GM18868 (cell line): ENCODE measurements at regions not wholly inside any gene's neighbourhood (a gene's known extent, or its start where the extent isn't known, plus 50 kb on each side); places are given as distances from the start of the nearest gene placed in this dataset.
"Not testable (repeated sequence)": the region's sequence is repeated elsewhere in the genome, so short reads cannot be mapped to it uniquely, and the experiment has no call there.

Experiments
- ATAC-seq: cut with Tn5 transposase; IDR thresholded peaks from one replicate; pipeline ENCODE4 v1.9.1; 2021; ENCODE audit warnings: mild to moderate bottlenecking, moderate library complexity; ENCODE audit not compliant: unreplicated experiment

GRCh38 chr13:73653688-73654087 lies 480.5 kb downstream of the KLF12 start:
- no peak for ATAC-seq

- ATAC-seq = no peak
Observed at GRCh38 chr13:73647417-73647816, 486.8 kb downstream of the KLF12 start.

GRCh38 chr13:73640476-73641179 lies 493.6 kb downstream of the KLF12 start:
- not testable (repeated sequence) for ATAC-seq

GRCh38 chr13:73635166-73635787 lies 498.9 kb downstream of the KLF12 start:
- no peak for ATAC-seq

- ATAC-seq = no peak
Observed at GRCh38 chr13:73633817-73634460, 500.3 kb downstream of the KLF12 start.

- ATAC-seq = no peak
Observed at GRCh38 chr13:73631411-73631810, 502.8 kb downstream of the KLF12 start.

- no peak for ATAC-seq
Observed at GRCh38 chr13:73625562-73626339, 508.5 kb downstream of the KLF12 start.

GRCh38 chr13:73623281-73623680 lies 510.9 kb downstream of the KLF12 start:
- ATAC-seq = no peak

GRCh38 chr13:73622381-73622780 lies 511.8 kb downstream of the KLF12 start:
- ATAC-seq = no peak

- ATAC-seq = no peak
Observed at GRCh38 chr13:73618275-73618865, 515.8 kb downstream of the KLF12 start.

- no peak for ATAC-seq
Observed at GRCh38 chr13:73616861-73617260, 517.3 kb downstream of the KLF12 start.

GRCh38 chr13:73610799-73611592 lies 523.2 kb downstream of the KLF12 start:
- ATAC-seq = no peak

GRCh38 chr13:73608711-73609485 lies 525.3 kb downstream of the KLF12 start:
- no peak for ATAC-seq

GRCh38 chr13:73608157-73608516 lies 526.1 kb downstream of the KLF12 start:
- ATAC-seq = no peak

GRCh38 chr13:73607489-73608156 lies 526.6 kb downstream of the KLF12 start:
- ATAC-seq = no peak

GRCh38 chr13:73603646-73604045 lies 530.6 kb downstream of the KLF12 start:
- ATAC-seq = no peak

- ATAC-seq = no peak
Observed at GRCh38 chr13:73602295-73602694, 531.9 kb downstream of the KLF12 start.

GRCh38 chr13:73601708-73602107 lies 532.5 kb downstream of the KLF12 start:
- ATAC-seq = no peak
